ENCODE measurements at regions not wholly inside any gene's neighbourhood (a gene's known extent, or its start where the extent isn't known, plus 50 kb on each side); places are given as distances from the start of the nearest gene placed in this dataset.

DNA sequence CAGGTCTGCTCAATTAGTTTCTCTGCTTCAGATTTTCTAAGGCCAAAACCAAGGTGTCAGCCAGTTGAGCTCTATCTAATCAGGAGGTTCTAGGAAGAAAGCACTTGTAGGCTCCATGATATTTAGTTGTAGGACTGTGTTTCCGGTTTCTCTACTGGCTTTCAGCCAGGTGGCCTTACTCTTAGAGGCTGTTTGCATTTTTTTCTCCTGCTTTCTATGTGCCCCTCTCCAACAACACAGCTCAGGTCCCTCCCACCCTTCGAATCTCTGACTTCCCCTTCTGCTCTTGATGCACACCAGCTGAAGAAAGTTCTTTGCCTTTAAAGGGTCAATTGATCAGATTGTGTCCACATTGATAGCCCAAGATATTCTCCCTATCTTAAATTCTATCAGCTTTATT is 245.2 kb downstream of the RAB28 start:
- Histone ChIP-seq H3K27ac (ENCODE audit: extremely low read length, insufficient read depth, low read length) (no peak overlapping the region), H3K9me3 (ENCODE audit: low read length) (no peaks in the 10 kb centered on the region), H3K4me3 (replicated peaks in 1 of 3; ENCODE audit: insufficient read depth in 1 of 3, low read depth in 2 of 3, low read length in 3 of 3) (no peak overlapping the region), H4K20me1 (ENCODE audit: insufficient read depth, low read length) (no peaks in the 10 kb centered on the region), H3K79me2 (ENCODE audit: insufficient read depth, low read length) (no peaks in the 10 kb centered on the region), H3K4me1 (ENCODE audit: insufficient read depth, low read length) (peaks cover 25% of the 10 kb centered on the region), H3K27me3 (ENCODE audit: control insufficient read depth in 1 of 2, insufficient read depth in 2 of 2, low read length in 2 of 2) (no peaks in the 10 kb centered on the region), H2AFZ (ENCODE audit: low read length) (no peak overlapping the region), H3K36me3 (replicated peaks in 1 of 2; ENCODE audit: control insufficient read depth in 1 of 2, insufficient read depth in 2 of 2, low read length in 2 of 2) (no peaks in the 10 kb centered on the region), H3K9ac (ENCODE audit: insufficient read depth, low read depth, low read length) (no peak overlapping the region), H3K4me2 (ENCODE audit: low read depth, low read length) (no peak overlapping the region)
- ChIA-PET POLR2A (no interaction called here), CTCF (ENCODE audit: low intra/inter-chr PET ratio, low total read pairs) (no interaction called here)
- TF ChIP-seq ZNF878 (CRISPR knock-in tag; IDR thresholded peaks at IDR 0.05) (no peak), KDM1A (CRISPR knock-in tag; IDR thresholded peaks at IDR 0.05) (no peak), KDM6A (CRISPR knock-in tag; IDR thresholded peaks at IDR 0.05; ENCODE audit: low read depth) (no peak), FOXM1 (CRISPR knock-in tag; IDR thresholded peaks at IDR 0.05) (no peak), KLF13 (CRISPR knock-in tag; IDR thresholded peaks at IDR 0.05) (no peak), NAIF1 (CRISPR knock-in tag; IDR thresholded peaks at IDR 0.05; ENCODE audit: borderline replicate concordance) (no peak)
- ATAC-seq, result no peak
- FAIRE-seq, result no peak
- 81% methylated on average over 2 of the region's 2 CpGs for WGBS (ENCODE audit: low lambda C conversion rate)
- DNase-seq (ENCODE audit: low spot score), result no peak
- in situ Hi-C loops (cut with HindIII; ENCODE audit: extremely low pct_ligation_motif_present, low pct_unique_long_range_greater_than_20kb) (no loop called here), intact Hi-C loops (cut with micrococcal nuclease; ENCODE audit: unreplicated experiment) (no loop called here)
- BruUV-seq (replicated peaks), result no TSS peak

DNA sequence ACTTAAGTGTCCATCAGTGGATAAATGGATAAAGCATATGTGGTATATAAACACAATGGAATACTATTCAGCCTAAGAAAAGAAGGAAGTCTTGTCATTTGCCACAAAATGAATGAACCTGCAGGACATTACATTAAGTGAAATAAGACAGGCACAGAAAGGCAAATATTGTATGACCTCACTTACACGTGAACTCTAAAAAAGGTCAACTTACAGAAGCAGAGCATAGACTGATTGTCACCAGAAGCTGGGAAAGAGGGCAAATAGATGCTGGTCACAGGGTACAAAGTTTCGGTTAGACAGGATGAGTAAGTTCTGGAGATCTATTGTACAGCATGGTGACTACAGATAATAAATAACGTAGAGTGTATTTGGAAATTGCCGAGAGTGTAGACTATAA is 247.7 kb downstream of the RAB28 start:
- ATAC-seq, result peak; percentile 100
- no peaks in the 10 kb centered on the region for H3K36me3 ChIP-seq (replicated peaks in 1 of 2; ENCODE audit: control insufficient read depth in 1 of 2, insufficient read depth in 2 of 2, low read length in 2 of 2)
- TF ChIP-seq HES4 (CRISPR knock-in tag; IDR thresholded peaks at IDR 0.05; ENCODE audit: borderline replicate concordance) (no peak), KDM4B (CRISPR knock-in tag; IDR thresholded peaks at IDR 0.05) (no peak), HNRNPH1 (optimal IDR thresholded peaks at IDR 0.05; ENCODE audit: low read depth, low read length) (no peak), ZSCAN31 (CRISPR knock-in tag; IDR thresholded peaks at IDR 0.05; ENCODE audit: low read depth) (no peak), RXRB (CRISPR knock-in tag; IDR thresholded peaks at IDR 0.05; ENCODE audit: borderline replicate concordance) (peak; percentile 90), ZNF530 (CRISPR knock-in tag; IDR thresholded peaks at IDR 0.05; ENCODE audit: low read depth) (no peak), HNRNPLL (IDR thresholded peaks at IDR 0.05; ENCODE audit: low read depth, low read length, poor library complexity, severe bottlenecking) (no peak), TERF1 (CRISPR knock-in tag; IDR thresholded peaks at IDR 0.05) (no peak), KDM5A (IDR thresholded peaks at IDR 0.05; ENCODE audit: borderline replicate concordance, low read length) (no peak), ZNF274 (CRISPR knock-in tag; IDR thresholded peaks at IDR 0.05) (no peak), ZFP1 (CRISPR knock-in tag; IDR thresholded peaks at IDR 0.05) (no peak)

More for the DNA sequence above, 247.7 kb downstream of the RAB28 start:
- no TSS peak for BruUV-seq (replicated peaks)
- Histone ChIP-seq H3K27me3 (ENCODE audit: control insufficient read depth in 1 of 2, insufficient read depth in 2 of 2, low read length in 2 of 2) (no peaks in the 10 kb centered on the region), H3K9ac (ENCODE audit: insufficient read depth, low read depth, low read length) (no peak overlapping the region), H3K79me2 (ENCODE audit: insufficient read depth, low read length) (no peaks in the 10 kb centered on the region), H4K20me1 (ENCODE audit: insufficient read depth, low read length) (no peaks in the 10 kb centered on the region), H3K4me3 (replicated peaks in 1 of 3; ENCODE audit: insufficient read depth in 1 of 3, low read depth in 2 of 3, low read length in 3 of 3) (no peak overlapping the region), H3K4me2 (ENCODE audit: low read depth, low read length) (no peak overlapping the region), H3K27ac (ENCODE audit: extremely low read length, insufficient read depth, low read length) (peak overlapping the region; percentile 38), H3K9me3 (ENCODE audit: low read length) (no peaks in the 10 kb centered on the region), H2AFZ (ENCODE audit: low read length) (no peak overlapping the region), H3K4me1 (ENCODE audit: insufficient read depth, low read length) (peaks cover 33% of the 10 kb centered on the region)
- peak; percentile 89 for FAIRE-seq
- ChIA-PET POLR2A (no interaction called here), CTCF (ENCODE audit: low intra/inter-chr PET ratio, low total read pairs) (no interaction called here)
- WGBS (ENCODE audit: low lambda C conversion rate), result 2% methylated on average over 4 of the region's 4 CpGs
- DNase-seq (ENCODE audit: low spot score), result peak; percentile 93
- intact Hi-C loops (cut with micrococcal nuclease; ENCODE audit: unreplicated experiment), result no loop called here
- in situ Hi-C loops (cut with HindIII; ENCODE audit: extremely low pct_ligation_motif_present, low pct_unique_long_range_greater_than_20kb), result no loop called here

Data from HepG2 (cell line).